ENCODE measurements at regions not wholly inside any gene's neighbourhood (a gene's known extent, or its start where the extent isn't known, plus 50 kb on each side); places are given as distances from the start of the nearest gene placed in this dataset.

DNA sequence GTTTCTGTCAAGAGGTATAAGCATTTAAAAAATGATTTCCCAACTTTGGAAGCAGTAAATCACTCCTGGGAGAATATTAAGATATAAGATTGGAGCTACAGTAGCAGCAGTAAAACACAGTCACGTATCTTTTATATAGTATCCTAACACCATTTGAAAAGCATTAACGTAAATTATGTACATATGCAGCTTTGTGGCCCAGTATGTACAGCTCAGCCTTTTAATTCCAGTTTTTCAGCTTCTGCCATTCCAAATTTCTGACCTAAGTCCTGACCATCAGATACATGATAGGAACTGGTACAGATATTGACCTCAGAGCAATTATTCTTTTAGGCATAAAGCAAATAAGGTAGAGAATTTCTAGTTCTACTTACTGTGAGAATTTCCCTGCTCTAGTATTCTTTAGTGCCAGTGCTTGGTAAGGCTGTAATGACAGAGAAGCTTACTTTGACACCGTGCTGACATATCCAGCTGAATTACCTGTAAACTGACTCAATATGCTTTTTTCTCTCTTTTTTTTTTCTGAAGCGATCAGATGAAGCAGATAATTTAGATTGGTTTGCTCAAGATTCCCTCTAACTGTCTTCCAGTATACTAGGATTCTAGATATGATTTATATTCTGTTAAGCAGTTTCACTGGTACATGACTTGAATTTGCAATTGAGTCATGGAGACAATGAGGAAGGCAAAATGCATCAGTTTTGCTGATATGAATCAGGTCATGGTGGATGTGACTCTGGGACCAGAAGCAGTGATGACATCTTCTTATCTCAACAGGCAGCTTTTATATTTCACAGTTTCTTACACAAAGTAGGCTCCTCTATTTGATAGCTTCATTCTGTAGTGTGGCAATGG lies 703.6 kb downstream of the SLITRK6 start:
- TF ChIP-seq, protein P1, sequence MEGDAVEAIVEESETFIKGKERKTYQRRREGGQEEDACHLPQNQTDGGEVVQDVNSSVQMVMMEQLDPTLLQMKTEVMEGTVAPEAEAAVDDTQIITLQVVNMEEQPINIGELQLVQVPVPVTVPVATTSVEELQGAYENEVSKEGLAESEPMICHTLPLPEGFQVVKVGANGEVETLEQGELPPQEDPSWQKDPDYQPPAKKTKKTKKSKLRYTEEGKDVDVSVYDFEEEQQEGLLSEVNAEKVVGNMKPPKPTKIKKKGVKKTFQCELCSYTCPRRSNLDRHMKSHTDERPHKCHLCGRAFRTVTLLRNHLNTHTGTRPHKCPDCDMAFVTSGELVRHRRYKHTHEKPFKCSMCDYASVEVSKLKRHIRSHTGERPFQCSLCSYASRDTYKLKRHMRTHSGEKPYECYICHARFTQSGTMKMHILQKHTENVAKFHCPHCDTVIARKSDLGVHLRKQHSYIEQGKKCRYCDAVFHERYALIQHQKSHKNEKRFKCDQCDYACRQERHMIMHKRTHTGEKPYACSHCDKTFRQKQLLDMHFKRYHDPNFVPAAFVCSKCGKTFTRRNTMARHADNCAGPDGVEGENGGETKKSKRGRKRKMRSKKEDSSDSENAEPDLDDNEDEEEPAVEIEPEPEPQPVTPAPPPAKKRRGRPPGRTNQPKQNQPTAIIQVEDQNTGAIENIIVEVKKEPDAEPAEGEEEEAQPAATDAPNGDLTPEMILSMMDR (IDR thresholded peaks at IDR 0.05) = no peak
- TF ChIP-seq POLR2AphosphoS5 (IDR thresholded peaks at IDR 0.05) = no peak
- no peak for TF ChIP-seq POLR2A (IDR thresholded peaks at IDR 0.05)
- TF ChIP-seq EP300 (IDR thresholded peaks at IDR 0.05) = no peak
